HG02840 (cell line): ENCODE measurements at regions not wholly inside any gene's neighbourhood (a gene's known extent, or its start where the extent isn't known, plus 50 kb on each side); places are given as distances from the start of the nearest gene placed in this dataset.

ENCODE experiments used
- ATAC-seq: cut with Tn5 transposase; IDR thresholded peaks from one replicate; pipeline ENCODE4 v1.9.1; 2021; ENCODE audit warnings: mild to moderate bottlenecking, moderate library complexity, moderate number of reproducible peaks; ENCODE audit not compliant: unreplicated experiment, low FRiP score

GRCh38 chr12:67370979-67371378 is 101.8 kb downstream of the CAND1 start:
- no peak for ATAC-seq

- ATAC-seq = no peak
These were observed 107.9 kb downstream of the CAND1 start for GRCh38 chr12:67377021-67377420.

GRCh38 chr12:67377541-67377940 is 108.4 kb downstream of the CAND1 start:
- no peak for ATAC-seq

- ATAC-seq = no peak
These were observed 113.2 kb downstream of the CAND1 start for GRCh38 chr12:67382241-67382871.

- no peak for ATAC-seq
These were observed 117.9 kb downstream of the CAND1 start for GRCh38 chr12:67386869-67387565.

- no peak for ATAC-seq
These were observed 119.4 kb downstream of the CAND1 start for GRCh38 chr12:67388331-67389138.

- no peak for ATAC-seq
These were observed 121.1 kb downstream of the CAND1 start for GRCh38 chr12:67390273-67390672.

- ATAC-seq = no peak
These were observed 121.9 kb downstream of the CAND1 start for GRCh38 chr12:67391034-67391433.

- no peak for ATAC-seq
These were observed 122.5 kb downstream of the CAND1 start for GRCh38 chr12:67391656-67392055.

- no peak for ATAC-seq
These were observed 125.4 kb downstream of the CAND1 start for GRCh38 chr12:67394550-67394949.

GRCh38 chr12:67400742-67401141 is 131.6 kb downstream of the CAND1 start:
- no peak for ATAC-seq

- ATAC-seq = no peak
These were observed 141.1 kb downstream of the CAND1 start for GRCh38 chr12:67410246-67410645.

GRCh38 chr12:67410667-67411067 is 141.5 kb downstream of the CAND1 start:
- ATAC-seq = no peak

GRCh38 chr12:67411562-67411961 is 142.4 kb downstream of the CAND1 start:
- no peak for ATAC-seq

- ATAC-seq = no peak
These were observed 144.4 kb downstream of the CAND1 start for GRCh38 chr12:67413577-67413976.

- no peak for ATAC-seq
These were observed 145.0 kb downstream of the CAND1 start for GRCh38 chr12:67414011-67414715.

GRCh38 chr12:67415473-67415872 is 146.3 kb downstream of the CAND1 start:
- ATAC-seq = no peak

- no peak for ATAC-seq
These were observed 150.7 kb downstream of the CAND1 start for GRCh38 chr12:67419810-67420209.

- ATAC-seq = no peak
These were observed 151.3 kb downstream of the CAND1 start for GRCh38 chr12:67420506-67420905.

GRCh38 chr12:67422081-67422480 is 152.9 kb downstream of the CAND1 start:
- ATAC-seq = no peak

- no peak for ATAC-seq
These were observed 155.6 kb downstream of the CAND1 start for GRCh38 chr12:67424784-67425183.
